ACC112 (cell line): ENCODE measurements at regions not wholly inside any gene's neighbourhood (a gene's known extent, or its start where the extent isn't known, plus 50 kb on each side); places are given as distances from the start of the nearest gene placed in this dataset.

ENCODE experiments used
- H2AFZ ChIP-seq: fragments of 200-600 bp; sonication (generic); one replicate; pipeline ENCODE4 v1.6.0; 2017; ENCODE audit warnings: antibody characterized with exemption, low read length; ENCODE audit not compliant: unreplicated experiment
- H3K27ac ChIP-seq: fragments of 200-600 bp; sonication (generic); 2 replicates; pipeline ENCODE4 v1.5.1; 2014; ENCODE audit warnings: low read depth, mild to moderate bottlenecking, antibody characterized with exemption, low read length, moderate library complexity
- H3K27me3 ChIP-seq: fragments of 200-600 bp; sonication (generic); 2 replicates; pipeline ENCODE4 v1.6.1; 2014; ENCODE audit warnings: mild to moderate bottlenecking, antibody characterized with exemption, low read length, moderate library complexity, mixed read lengths; ENCODE audit not compliant: insufficient read depth
- H3K36me3 ChIP-seq: fragments of 200-600 bp; sonication (generic); 2 replicates; pipeline ENCODE4 v1.6.1; 2016; ENCODE audit warnings: mild to moderate bottlenecking, antibody characterized with exemption, low read length, moderate library complexity, mixed read lengths; ENCODE audit not compliant: insufficient read depth
- H3K4me1 ChIP-seq: fragments of 200-600 bp; sonication (generic); one replicate; pipeline ENCODE4 v1.6.1; 2016; ENCODE audit warnings: low read length, mixed read lengths; ENCODE audit not compliant: insufficient read depth, unreplicated experiment, control insufficient read depth
- H3K4me3 ChIP-seq: fragments of 200-600 bp; sonication (generic); 2 replicates; pipeline ENCODE4 v1.5.1; 2014; ENCODE audit warnings: mild to moderate bottlenecking, low read depth, low read length
- H3K79me2 ChIP-seq: fragments of 200-600 bp; sonication (generic); one replicate; pipeline ENCODE4 v1.6.0; 2016; ENCODE audit warnings: low read length; ENCODE audit not compliant: control insufficient read depth, unreplicated experiment, insufficient read depth

GRCh38 chr3:140842984-140843649, 98.5 kb upstream of the SLC25A36 start:
- Histone ChIP-seq H3K27ac (no peak overlapping the region), H3K4me3 (no peak overlapping the region), H2AFZ (no peak overlapping the region), H3K27me3 (peaks cover 16% of the 10 kb centered on the region), H3K36me3 (no peaks in the 10 kb centered on the region), H3K79me2 (no peaks in the 10 kb centered on the region), H3K4me1 (no peaks in the 10 kb centered on the region)

DNA sequence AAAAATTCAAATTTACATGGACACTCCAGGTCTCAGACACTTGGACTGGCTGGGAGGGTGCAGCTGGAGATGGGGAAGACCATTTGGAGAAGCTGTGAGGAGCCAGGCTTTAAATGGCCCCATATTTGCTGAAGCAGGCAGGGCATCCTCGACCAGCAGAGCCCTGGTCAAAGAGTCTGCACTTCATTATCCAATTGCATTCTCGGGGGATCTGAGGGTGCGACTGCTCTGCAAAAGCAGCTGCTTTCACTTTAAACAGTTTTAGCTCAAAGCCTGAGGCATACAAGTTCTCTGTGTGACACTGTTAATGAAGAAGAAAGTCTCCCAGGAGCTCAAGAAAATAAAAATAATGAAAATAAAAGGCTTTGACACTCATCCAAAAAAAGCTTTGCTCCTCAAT, 98.0 kb upstream of the SLC25A36 start:
- peaks cover 20% of the 10 kb centered on the region for H3K27me3 ChIP-seq
- H3K4me1 ChIP-seq = no peaks in the 10 kb centered on the region
- no peaks in the 10 kb centered on the region for H3K36me3 ChIP-seq
- H3K79me2 ChIP-seq = no peaks in the 10 kb centered on the region
- H3K4me3 ChIP-seq = no peak overlapping the region
- H2AFZ ChIP-seq = no peak overlapping the region
- no peak overlapping the region for H3K27ac ChIP-seq

- no peak overlapping the region for H2AFZ ChIP-seq
- no peak overlapping the region for H3K27ac ChIP-seq
- H3K27me3 ChIP-seq = peaks cover 20% of the 10 kb centered on the region
- no peak overlapping the region for H3K4me3 ChIP-seq
- H3K4me1 ChIP-seq = no peaks in the 10 kb centered on the region
- H3K79me2 ChIP-seq = no peaks in the 10 kb centered on the region
- no peaks in the 10 kb centered on the region for H3K36me3 ChIP-seq
These were observed 97.6 kb upstream of the SLC25A36 start for GRCh38 chr3:140844072-140844471.

- H3K79me2 ChIP-seq = no peaks in the 10 kb centered on the region
- no peak overlapping the region for H3K27ac ChIP-seq
- H3K4me3 ChIP-seq = no peak overlapping the region
- no peak overlapping the region for H2AFZ ChIP-seq
- H3K27me3 ChIP-seq = peaks cover 20% of the 10 kb centered on the region
- H3K36me3 ChIP-seq = no peaks in the 10 kb centered on the region
- no peaks in the 10 kb centered on the region for H3K4me1 ChIP-seq
These were observed 95.8 kb upstream of the SLC25A36 start for GRCh38 chr3:140845882-140846281.

- Histone ChIP-seq H3K27ac (no peak overlapping the region), H2AFZ (no peak overlapping the region), H3K36me3 (no peaks in the 10 kb centered on the region), H3K4me1 (no peaks in the 10 kb centered on the region), H3K79me2 (no peaks in the 10 kb centered on the region), H3K27me3 (peaks cover 24% of the 10 kb centered on the region), H3K4me3 (no peak overlapping the region)
These were observed 93.0 kb upstream of the SLC25A36 start for GRCh38 chr3:140848666-140849065.

GRCh38 chr3:140850210-140850955, 91.3 kb upstream of the SLC25A36 start:
- Histone ChIP-seq H3K27me3 (peaks cover 24% of the 10 kb centered on the region; the same call in 1 of the 2 replicates), H3K79me2 (no peaks in the 10 kb centered on the region), H2AFZ (no peak overlapping the region), H3K4me3 (no peak overlapping the region), H3K36me3 (no peaks in the 10 kb centered on the region), H3K27ac (no peak overlapping the region), H3K4me1 (no peaks in the 10 kb centered on the region)

DNA sequence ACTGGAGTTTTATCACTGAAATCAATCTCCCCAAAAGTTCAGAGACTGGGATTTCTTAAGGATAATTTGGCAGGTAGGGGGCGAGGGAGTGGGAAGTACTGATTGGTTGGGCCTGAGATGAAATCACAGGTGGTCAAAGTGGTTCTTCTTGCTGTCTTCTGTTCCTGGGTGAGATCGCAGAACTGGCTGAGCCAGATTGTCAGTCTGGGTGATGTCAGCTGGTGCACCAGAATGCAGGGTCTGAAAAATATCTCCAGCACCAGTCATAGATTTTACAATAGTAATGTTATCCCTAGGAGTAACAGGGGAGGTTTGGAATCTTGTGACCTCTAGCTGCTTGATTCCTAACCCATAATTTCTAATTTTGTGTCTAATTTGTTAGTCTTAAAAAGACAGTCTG, 86.7 kb upstream of the SLC25A36 start:
- no peaks in the 10 kb centered on the region for H3K36me3 ChIP-seq
- no peaks in the 10 kb centered on the region for H3K4me1 ChIP-seq
- H3K4me3 ChIP-seq = no peak overlapping the region
- no peaks in the 10 kb centered on the region for H3K79me2 ChIP-seq
- peaks cover 6% of the 10 kb centered on the region; the same call in 1 of the 2 replicates for H3K27me3 ChIP-seq
- H2AFZ ChIP-seq = no peak overlapping the region
- H3K27ac ChIP-seq = no peak overlapping the region

DNA sequence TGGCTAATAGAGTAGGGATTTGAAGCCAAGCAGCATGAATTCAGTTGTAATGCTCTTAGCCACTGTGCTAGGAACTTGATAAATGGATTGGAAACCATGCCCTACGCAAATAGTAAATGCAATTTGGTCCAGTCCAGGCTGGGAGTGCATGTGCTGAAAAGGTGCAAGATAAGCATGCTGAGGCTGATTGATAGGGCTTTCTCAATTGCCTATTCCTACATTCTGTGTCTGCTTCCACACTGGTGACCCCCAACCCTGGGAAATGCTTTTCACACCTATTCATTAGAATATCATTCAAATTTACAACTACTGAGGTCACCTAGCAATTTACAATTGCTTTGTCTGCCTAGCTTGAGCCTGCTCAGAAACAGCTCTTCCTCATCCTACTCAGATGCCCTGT, 84.7 kb upstream of the SLC25A36 start:
- Histone ChIP-seq H3K36me3 (no peaks in the 10 kb centered on the region), H3K79me2 (no peaks in the 10 kb centered on the region), H3K4me1 (no peaks in the 10 kb centered on the region), H2AFZ (no peak overlapping the region), H3K27ac (no peak overlapping the region), H3K4me3 (no peak overlapping the region), H3K27me3 (peaks cover 9% of the 10 kb centered on the region)

DNA sequence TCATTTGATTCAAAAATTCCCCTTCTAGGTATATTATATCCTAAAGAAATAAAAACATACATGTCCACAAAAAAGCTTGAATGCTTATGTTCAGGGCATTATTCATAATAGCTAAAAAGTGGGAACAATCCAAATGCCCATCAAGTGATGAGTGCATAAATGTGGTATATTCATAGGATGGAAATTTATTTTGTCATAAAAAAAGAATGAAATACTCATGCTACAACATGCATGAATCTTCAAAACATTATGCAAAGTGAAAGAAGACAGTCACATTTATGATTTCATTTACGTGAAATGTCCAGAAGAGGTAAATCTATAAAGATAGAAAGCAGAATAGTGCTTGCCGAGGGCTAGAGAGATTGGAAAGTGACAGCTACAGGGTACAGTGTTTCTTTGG, 83.6 kb upstream of the SLC25A36 start:
- H2AFZ ChIP-seq = no peak overlapping the region
- H3K27ac ChIP-seq = no peak overlapping the region
- peaks cover 11% of the 10 kb centered on the region for H3K27me3 ChIP-seq
- no peaks in the 10 kb centered on the region for H3K4me1 ChIP-seq
- no peaks in the 10 kb centered on the region for H3K36me3 ChIP-seq
- H3K79me2 ChIP-seq = no peaks in the 10 kb centered on the region
- H3K4me3 ChIP-seq = no peak overlapping the region

DNA sequence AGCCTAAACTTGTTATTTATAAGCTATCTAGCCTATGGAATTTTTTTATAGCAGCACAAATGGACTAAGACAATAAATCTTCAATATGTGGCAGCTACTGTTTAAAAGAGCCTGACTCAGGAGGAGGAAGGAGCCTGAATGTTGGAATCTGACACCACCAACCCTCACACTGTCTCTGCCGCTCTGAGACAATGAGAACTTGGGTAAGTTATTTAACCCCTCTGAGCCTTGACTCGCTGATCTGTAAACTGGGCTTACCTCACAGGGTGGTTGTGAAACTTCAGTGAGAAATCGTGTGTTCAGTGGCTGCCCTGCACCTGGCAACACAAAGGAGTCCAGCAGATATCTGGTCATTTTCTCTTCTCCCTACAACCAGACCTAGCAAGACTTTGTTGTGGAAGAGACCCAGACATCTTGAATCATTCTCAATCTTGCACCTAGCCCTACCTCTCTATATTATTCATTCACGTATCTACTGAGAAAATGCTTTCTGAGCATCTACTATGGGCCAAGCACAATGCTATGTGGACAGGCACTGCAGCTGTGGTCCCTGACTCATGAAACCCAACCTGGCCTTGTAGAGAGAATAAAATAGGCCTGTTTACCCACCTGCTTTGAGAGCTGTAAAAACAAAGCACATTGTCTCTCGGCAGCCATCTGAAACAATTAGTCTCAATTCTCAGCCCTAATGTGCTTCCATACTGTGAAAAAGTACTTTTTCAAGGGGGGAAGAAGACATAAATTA, 81.9 kb upstream of the SLC25A36 start:
- Histone ChIP-seq H3K4me1 (no peaks in the 10 kb centered on the region), H2AFZ (no peak overlapping the region), H3K27me3 (peaks cover 7% of the 10 kb centered on the region), H3K4me3 (no peak overlapping the region), H3K27ac (no peak overlapping the region), H3K79me2 (no peaks in the 10 kb centered on the region), H3K36me3 (no peaks in the 10 kb centered on the region)
